Mammary epithelial cell (primary cell): ENCODE measurements at regions not wholly inside any gene's neighbourhood (a gene's known extent, or its start where the extent isn't known, plus 50 kb on each side); places are given as distances from the start of the nearest gene placed in this dataset.

Experiments
- EZH2 ChIP-seq: IDR thresholded peaks from 2 replicates; pipeline ENCODE4 v1.6.1; 2012; ENCODE audit warnings: low read length, inconsistent platforms, borderline replicate concordance
- TF ChIP-seq, protein P1 (sequence below), 2 donors: IDR thresholded peaks in 1 of 2; conservative IDR thresholded peaks in 1 of 2; 2 replicates each; pipeline ENCODE4 v1.5.1; 2011 to 2012; ENCODE audit warnings: inconsistent platforms in 2 of 2, low read length in 2 of 2, mild to moderate bottlenecking in 2 of 2, control low read depth in 1 of 2, low read depth in 1 of 2; ENCODE audit not compliant: insufficient read depth in 1 of 2; ENCODE audit errors: extremely low read depth in 1 of 2

- TF ChIP-seq, protein P1, sequence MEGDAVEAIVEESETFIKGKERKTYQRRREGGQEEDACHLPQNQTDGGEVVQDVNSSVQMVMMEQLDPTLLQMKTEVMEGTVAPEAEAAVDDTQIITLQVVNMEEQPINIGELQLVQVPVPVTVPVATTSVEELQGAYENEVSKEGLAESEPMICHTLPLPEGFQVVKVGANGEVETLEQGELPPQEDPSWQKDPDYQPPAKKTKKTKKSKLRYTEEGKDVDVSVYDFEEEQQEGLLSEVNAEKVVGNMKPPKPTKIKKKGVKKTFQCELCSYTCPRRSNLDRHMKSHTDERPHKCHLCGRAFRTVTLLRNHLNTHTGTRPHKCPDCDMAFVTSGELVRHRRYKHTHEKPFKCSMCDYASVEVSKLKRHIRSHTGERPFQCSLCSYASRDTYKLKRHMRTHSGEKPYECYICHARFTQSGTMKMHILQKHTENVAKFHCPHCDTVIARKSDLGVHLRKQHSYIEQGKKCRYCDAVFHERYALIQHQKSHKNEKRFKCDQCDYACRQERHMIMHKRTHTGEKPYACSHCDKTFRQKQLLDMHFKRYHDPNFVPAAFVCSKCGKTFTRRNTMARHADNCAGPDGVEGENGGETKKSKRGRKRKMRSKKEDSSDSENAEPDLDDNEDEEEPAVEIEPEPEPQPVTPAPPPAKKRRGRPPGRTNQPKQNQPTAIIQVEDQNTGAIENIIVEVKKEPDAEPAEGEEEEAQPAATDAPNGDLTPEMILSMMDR (conservative IDR thresholded peaks at IDR 0.05 in 1 of 2, IDR thresholded peaks at IDR 0.05 in 1 of 2; ENCODE audit: extremely low read depth in 1 of 2, insufficient read depth in 1 of 2, low read depth in 1 of 2, low read length in 2 of 2) = no peak
- TF ChIP-seq EZH2 = no peak
Measured at GRCh38 chr3:68228856-68229255, 574.4 kb upstream of the SUCLG2 start.
